GM18508 (cell line): ENCODE measurements at regions not wholly inside any gene's neighbourhood (a gene's known extent, or its start where the extent isn't known, plus 50 kb on each side); places are given as distances from the start of the nearest gene placed in this dataset.
"Not testable (repeated sequence)": the region's sequence is repeated elsewhere in the genome, so short reads cannot be mapped to it uniquely, and the experiment has no call there.

ENCODE experiments used
- ATAC-seq: cut with Tn5 transposase; IDR thresholded peaks from one replicate; pipeline ENCODE4 v1.9.1; 2021; ENCODE audit warnings: moderate number of reproducible peaks; ENCODE audit not compliant: insufficient read depth, unreplicated experiment

DNA sequence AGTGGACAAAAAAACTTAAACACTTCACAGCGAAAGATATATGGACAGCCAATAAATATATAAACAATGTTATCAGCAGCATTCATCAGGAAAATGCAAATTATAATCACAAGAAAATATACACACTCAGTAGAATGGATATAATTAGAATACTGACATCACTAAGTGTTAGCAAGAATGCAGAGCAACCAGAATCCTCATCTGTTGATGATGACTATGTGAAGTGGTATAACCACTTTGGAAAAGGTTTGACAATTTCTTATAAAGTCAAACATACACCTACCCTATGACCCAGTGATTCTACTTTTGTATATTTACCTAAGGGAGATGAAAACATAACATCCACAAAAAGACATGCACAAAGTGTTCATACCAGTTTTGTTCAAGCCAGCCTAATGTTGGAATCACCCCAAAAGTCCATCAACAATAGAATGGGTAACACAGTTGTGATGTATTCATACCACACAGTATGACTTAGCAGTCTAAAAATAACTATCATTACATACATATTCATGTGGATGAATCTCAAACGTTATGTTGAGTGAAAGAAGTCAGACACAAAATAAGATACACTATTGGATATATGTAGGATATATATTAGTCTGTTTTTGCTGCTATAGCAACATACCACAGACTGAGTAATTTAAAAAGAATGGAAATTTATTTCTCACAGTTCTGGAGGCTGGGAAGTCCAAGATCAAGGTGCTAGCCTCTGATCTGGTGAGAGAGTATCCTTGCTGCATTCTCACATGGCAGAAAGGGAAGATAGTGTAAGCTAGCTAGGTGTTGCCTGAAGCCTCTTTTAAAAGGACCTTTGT, 148.8 kb upstream of the ADAMTSL1 start:
- ATAC-seq: no peak

DNA sequence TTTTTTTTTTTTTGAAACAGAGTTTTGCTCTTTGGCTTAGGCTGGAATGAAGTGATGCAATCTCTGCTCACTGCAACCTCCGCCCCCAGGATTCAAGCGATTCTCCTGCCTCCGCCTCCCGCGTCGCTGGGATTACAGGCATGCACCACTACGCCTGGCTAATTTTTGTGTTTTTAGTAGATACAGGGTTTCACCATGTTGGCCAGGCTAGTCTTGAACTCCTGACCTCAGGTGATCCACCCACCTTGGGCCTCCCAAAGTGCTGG, 148.3 kb upstream of the ADAMTSL1 start:
- ATAC-seq: not testable (repeated sequence)

DNA sequence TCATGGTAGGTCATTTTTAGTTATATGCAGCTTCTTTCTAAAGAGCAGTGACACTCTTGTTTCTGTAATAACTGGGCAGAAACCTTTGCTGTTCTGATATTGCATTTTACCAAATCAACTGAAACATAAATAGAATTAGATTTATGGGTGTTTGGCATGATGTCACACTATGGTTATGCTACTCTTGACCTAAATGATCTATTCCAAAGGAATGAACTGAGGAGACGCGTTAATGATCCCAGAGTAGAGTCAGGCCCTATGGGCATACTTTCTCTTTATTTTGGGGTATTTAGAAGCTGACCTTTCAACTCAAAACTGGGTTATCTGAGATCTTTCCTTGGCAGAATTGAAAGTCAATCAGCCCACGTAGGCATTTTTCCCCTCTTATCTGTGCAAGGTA, 146.8 kb upstream of the ADAMTSL1 start:
- ATAC-seq: no peak

DNA sequence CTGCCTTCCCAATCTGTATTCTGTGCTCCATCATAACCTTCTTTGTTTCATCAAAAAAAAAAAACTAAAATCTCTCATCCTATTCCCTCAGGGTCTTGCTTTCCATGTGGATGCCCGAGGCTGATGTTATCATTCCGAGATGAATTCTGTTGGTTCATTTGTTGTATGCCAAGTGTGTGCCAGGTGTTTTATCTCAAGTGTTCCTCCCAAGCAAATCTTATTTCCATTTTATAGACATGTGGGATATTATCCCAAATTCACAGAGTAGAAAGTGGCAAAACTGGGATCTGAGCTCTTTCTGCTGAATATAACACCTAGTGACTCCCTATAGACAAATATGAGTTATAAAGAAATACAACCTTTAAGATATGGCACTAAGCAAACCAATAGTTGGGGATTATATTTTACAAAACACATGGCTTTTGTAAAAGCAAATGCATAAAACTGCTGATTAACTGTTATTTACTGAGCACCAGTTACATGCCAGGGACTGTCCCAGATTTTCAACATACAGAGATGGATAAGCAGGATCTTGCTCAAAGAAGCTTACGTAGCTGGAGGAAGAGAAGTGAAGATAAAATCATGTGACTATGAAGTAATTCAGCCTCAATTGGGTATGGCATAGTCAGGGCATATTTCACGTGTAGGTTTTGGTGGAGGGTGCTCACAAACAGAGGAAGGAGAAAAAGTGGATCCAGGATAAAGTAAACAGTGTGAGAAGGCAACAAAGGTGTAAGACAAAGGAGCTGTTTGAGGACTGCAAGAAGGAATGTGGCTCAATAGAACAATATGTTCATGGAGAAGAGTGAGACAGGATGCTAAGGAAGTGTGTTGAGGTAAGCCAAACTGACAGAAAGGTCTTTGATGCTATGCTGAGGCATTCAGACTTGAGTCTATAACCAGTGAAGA, 143.3 kb upstream of the ADAMTSL1 start:
- no peak for ATAC-seq

DNA sequence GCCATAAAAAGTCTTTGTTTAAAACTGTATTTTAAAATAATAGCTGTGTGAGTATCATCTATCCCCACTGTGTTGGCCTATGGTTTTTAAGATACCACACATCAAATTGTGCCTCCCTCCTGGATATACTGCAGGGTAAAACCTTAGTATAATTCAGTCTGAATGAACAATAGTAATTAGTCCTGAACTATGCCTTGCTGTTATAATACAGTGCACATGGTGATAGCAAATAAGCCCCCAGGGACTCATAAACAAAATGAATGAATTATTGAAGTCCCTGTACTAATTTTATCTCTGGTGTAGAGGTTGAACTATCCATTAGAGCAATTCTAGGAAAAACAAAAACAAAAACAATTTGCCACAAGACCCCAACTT, 142.7 kb upstream of the ADAMTSL1 start:
- no peak for ATAC-seq

DNA sequence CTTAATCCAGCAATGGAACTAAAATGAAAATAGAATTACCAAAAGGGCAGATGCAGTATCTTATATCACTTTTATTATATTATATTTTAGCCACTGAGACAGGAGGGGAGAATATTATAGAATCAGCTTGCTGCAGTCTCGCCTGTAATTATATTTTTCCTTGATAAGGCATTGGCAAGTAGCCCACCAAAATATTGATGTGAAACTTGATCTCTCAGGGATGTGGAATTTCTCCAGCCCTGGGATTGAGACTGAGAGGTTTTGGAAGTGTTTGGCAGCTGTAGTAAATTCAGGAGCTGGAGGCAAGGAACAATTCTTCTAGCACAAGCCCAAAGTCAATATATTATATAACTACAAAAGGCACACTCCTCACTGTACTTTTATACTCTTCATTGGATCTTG, 142.1 kb upstream of the ADAMTSL1 start:
- ATAC-seq: no peak

DNA sequence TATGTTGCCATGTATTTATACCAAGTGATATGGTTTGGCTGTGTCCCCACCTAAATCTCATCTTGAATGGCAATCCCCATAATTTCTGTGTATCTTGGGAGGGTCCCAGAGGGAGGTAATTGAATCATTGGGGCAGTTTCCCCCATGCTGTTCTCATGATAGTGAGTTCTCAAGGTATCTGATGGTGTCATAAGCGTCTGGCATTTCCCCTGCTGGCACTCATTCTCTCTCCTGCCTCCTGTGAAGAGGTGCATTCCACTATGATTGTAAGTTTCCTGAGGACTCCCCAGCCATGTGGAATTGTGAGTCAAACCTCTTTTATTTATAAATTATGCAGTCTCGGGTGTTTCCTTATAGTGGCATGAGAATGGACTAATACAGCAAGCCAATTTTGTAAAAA, 140.8 kb upstream of the ADAMTSL1 start:
- ATAC-seq: no peak

DNA sequence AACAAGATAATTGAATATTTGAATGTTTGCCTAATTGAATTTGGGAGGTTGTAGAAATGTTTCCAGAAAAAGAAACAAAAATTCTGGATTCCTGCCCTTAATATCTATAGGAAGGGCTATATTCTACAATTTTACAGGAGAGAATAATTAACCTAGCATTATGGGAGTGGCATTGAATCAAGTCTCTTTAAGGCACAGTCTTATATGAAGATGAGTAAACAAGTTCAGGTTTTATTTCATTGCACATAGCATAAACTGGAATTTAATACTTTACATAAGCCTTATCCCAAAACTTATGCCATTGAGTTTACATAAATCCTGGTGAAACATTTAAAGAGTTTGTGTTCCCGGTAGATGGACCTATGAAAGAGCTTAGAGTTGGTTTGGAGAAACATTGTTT, 138.1 kb upstream of the ADAMTSL1 start:
- ATAC-seq: no peak

DNA sequence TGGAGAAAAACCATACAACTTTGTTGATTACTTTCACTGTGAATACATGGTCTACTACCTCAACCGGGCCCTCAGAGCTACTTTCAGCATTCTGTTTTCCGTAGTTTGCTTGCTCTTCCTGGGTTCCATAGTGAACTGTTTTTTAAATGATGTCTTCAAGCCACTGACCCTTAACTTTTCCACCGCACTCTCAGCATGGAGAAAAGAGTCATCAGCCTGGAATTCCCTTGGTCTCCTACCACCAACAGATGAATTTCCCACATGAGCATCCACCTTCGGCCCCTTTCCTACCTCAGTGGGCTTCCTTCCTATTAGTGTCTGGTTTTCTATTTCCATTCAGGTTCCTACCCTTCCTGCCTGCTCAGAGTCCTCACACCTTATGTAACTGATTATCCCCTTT, 135.9 kb upstream of the ADAMTSL1 start:
- no peak for ATAC-seq

DNA sequence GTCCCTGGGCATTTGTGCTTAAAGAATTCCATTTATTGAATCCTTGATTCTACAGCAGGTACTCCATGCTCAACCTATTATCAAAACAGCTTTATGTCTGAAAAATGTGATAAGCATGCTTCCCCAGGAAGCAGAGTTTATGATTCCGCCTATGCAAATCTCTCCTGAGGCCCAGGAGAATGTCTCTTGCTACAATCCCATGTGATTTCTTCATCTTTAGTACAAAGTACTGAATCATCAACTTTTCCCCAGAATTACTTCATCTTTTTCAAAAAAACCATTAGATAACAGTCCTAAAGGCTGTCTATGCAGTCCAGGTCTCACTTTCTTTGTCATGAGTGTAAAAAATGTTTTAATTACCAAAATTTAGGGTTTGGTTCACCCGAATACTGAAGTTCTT, 130.2 kb upstream of the ADAMTSL1 start:
- ATAC-seq: no peak

DNA sequence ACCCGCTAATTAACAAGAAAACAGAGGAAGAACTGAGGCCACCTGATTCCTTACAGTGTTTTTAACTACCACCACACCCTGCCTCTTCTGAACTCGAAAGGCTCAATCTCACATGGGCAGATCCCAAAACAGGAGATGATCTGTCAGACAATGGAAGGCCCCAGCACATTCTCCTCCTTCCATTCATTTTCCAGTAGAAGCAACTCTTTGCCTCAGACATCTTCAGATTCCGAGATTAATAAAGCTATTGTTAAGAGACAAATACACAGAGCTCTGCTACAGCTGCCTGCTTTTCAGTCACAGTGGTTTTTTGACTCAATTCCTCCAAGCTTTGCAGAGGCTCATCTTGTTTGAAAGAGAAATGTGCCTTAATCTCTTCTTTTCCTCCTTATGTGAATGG, 127.2 kb upstream of the ADAMTSL1 start:
- ATAC-seq: no peak

DNA sequence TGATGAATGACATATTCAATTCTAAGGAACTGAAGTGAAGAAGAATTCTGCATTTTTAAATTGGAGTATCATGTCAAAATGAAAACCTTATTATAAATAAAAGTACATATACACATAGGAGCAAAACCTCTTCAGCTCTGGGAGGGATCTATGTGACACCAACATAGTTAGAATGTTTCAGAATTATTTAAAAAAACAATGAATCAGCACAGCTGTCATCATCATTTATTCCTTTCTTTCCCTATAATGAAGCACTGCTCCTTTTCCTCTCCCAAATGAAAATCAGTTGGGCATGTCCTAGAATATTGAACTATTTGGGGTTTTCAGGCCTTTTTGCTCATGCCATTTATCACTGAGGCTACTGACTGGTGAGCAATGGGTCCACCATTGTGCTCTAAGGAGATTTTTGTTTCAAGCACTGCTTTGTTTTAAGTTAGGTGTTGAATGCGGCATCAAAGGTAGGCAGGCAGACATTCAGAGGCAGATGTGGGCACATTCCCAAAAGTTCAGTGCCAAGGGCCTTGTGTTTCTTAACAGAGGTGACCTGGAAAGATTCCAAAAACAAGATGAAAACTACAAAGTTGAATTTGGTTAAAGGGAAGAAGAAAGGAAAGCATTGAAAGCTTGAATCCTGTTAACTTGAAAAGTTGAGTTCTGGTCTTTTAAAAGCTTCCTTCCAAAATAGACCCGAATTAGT, 126.4 kb upstream of the ADAMTSL1 start:
- no peak for ATAC-seq

DNA sequence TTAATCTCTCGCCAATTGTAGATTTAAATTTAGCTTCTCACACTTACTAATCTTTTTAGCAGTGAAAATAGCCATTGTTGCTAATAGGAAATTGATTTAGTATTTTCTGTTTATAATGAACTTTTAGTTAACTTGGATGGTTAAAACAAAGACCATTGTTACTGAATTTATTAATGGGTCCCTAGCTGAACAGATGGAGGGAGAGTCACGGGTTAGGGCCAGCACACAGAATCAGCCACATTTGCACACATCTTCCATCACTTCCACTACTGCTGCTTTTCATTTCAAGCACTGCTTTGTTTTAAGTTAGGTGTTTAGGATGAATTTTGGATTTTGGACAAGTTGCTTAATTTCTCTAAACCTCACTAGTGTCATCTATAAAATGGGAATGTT, 125.9 kb upstream of the ADAMTSL1 start:
- no peak for ATAC-seq

DNA sequence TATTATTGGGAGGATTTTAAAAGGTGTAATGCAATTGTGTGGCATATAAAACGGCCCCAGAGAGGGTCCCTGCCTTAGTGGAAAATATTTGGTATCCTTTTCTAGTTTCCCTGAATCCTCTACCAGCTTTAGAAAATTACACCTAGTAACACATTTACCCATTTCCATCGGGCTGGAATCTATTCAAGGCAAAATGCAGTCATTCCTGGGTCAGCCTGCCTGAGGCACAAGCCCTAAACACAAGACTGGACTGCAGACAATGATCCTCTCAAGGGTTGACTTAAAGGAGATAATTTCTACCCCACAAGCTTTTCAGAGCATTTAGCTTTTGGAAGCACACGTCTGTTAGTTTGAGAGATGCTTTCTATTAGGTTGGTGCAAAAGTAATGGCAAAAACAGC, 124.4 kb upstream of the ADAMTSL1 start:
- ATAC-seq: no peak

DNA sequence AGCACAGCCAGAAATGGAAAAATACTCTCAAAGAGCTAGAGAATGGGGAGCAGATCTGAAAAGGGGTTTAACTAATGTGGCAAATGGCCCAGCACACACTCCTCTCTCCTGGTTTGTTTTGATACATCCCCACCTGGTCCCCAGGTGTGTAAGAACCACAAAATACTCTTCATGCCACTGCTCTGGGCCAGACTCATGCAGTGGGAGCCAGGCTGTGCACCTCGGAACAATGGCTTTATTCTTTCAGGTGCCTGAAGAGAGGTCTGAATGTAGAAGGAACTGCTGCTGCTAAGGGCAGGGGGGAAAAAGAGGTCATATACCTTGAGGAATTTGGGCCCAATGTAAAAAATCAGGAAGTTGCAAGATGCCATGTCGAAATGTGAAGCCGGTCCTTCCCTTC, 123.9 kb upstream of the ADAMTSL1 start:
- no peak for ATAC-seq

DNA sequence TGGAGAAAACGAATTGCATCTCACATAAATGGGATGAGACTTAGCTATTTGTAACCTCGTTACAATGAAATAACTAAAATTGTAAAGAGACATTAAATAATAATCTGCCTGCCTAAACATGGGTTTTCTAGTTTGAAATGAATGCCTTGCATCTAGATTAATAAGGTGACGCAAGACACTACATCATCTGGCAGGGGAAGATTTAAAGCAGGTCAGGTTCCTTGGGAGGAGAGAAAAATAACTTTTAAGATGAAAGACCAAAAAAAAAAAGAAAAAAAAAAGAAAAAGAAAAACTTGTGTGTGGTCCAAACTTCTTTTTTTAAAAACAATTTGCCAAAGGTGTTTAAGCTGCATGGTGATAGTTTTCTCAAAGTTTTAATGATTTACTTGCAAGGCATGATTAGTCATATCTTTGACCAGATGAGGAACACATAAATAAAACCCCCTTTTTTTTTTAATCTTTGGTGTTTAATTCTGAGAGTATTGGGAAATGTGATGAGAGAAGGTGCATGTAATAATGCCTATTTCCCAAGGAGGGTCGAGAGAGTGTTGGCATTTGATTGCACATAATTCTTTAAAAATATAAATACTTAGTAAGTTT, 122.9 kb upstream of the ADAMTSL1 start:
- ATAC-seq: no peak

DNA sequence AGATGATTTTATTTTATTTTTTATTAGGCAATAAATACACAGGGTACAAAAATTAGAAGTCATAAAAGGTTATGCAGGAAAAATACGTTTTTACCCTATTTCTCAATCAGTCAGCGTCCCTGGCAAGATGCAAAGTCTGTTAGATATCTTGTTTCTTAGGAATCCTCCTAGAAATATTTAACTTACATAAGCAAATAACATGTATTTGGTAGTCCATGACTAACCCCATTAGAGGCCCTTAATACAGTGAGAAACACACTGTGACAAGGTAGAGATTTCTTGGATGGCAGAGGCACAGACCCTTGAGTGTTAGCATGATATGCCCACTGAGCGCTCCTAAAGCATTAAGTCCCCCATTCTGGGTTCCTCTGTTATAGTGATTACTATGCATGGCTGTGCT, 121.2 kb upstream of the ADAMTSL1 start:
- ATAC-seq: no peak

DNA sequence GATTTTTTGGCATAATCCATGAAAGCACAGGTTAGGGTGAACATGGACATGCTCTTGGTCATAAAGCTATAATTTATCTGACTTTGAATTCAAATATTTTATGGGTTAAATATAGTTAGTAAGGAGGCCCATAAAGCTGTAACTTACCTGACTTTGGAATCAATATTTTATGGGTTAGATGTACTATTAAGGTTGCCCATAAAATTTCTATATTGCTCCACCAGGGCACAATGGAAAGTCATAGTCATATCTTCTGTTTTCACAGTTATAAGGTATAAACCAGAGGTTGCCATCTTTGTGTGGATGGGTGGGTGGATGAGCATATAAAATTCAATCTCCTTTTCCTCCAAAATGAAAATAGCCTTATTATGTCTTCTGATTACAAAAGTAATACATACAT, 120.5 kb upstream of the ADAMTSL1 start:
- no peak for ATAC-seq

DNA sequence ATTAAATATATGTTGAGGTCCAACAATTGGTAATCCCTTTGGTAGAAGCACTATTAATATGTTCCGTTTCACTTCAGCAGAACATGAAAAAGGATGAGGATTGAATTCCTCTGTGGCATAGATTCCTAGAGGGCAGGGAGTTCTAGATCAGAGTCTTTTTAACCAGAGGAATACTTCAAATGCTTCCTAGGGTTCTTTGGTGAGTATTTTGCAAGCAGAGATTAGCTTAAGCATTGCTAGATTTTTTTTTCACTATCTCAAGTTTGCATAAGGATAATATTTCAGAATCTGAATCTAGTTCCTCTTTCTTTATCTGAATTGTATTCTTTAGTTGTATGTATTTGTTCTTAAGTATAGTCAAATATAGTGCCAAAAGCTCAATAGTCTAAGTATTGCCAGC, 116.6 kb upstream of the ADAMTSL1 start:
- no peak for ATAC-seq

DNA sequence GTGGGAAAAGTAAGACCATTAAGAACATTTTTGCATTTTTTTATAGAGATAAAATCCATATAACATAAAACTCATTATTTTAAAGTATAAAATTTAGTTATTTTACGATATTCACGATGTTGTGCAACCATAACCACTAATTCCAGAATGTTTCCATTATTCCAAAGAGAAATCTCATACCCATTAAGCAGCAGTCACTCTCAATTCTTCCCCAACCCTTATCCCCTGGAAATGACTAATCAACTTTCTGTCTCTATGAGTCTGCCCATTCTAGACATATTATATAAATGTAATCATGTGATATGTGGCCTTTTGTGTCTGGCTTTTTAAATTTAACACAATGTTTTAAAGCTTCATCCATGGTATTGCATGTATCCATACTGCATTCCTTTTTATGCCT, 115.6 kb upstream of the ADAMTSL1 start:
- no peak for ATAC-seq

DNA sequence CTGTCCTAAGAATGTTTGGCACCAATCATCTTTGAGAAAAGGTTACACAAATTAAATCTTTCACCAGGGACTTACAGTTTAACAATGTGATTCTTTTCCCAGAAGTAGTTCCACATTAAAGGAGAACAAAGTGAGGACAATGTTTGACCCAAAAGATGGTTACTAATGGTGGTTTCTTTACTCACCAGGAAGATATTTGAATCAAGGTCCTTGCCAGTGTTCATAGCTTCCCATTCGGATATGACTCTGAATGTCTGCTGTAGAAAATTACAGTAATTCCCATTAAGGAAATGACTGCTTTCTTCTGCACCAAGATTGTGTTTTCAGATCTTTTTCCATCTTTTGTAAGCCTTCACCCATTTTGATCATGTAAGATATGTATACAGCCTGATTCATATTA, 114.6 kb upstream of the ADAMTSL1 start:
- ATAC-seq: no peak
